ENCODE measurements at regions not wholly inside any gene's neighbourhood (a gene's known extent, or its start where the extent isn't known, plus 50 kb on each side); places are given as distances from the start of the nearest gene placed in this dataset.

- H3K4me3 ChIP-seq = no peak overlapping the region
- no peaks in the 10 kb centered on the region for H3K27me3 ChIP-seq
- H3K9me3 ChIP-seq = no peaks in the 10 kb centered on the region
- TF ChIP-seq POLR2AphosphoS5 (IDR thresholded peaks at IDR 0.05) (no peak), POLR2A (IDR thresholded peaks at IDR 0.05) (no peak), EP300 (IDR thresholded peaks at IDR 0.05) (no peak)
- TF ChIP-seq, protein P1, sequence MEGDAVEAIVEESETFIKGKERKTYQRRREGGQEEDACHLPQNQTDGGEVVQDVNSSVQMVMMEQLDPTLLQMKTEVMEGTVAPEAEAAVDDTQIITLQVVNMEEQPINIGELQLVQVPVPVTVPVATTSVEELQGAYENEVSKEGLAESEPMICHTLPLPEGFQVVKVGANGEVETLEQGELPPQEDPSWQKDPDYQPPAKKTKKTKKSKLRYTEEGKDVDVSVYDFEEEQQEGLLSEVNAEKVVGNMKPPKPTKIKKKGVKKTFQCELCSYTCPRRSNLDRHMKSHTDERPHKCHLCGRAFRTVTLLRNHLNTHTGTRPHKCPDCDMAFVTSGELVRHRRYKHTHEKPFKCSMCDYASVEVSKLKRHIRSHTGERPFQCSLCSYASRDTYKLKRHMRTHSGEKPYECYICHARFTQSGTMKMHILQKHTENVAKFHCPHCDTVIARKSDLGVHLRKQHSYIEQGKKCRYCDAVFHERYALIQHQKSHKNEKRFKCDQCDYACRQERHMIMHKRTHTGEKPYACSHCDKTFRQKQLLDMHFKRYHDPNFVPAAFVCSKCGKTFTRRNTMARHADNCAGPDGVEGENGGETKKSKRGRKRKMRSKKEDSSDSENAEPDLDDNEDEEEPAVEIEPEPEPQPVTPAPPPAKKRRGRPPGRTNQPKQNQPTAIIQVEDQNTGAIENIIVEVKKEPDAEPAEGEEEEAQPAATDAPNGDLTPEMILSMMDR (IDR thresholded peaks at IDR 0.05) = no peak
- ATAC-seq (ENCODE audit: low FRiP score in 2 of 2) (no peak), DNase-seq (no peak)
- no peak overlapping the region for H3K27ac ChIP-seq
- H3K36me3 ChIP-seq = no peaks in the 10 kb centered on the region
- 79 to 88% methylated on average over 2 of the region's 2 CpGs for WGBS, 2 donors
- no peaks in the 10 kb centered on the region for H3K4me1 ChIP-seq
These were observed 67.9 kb upstream of the TENT5A start for GRCh38 chr6:81820422-81820821.

DNA sequence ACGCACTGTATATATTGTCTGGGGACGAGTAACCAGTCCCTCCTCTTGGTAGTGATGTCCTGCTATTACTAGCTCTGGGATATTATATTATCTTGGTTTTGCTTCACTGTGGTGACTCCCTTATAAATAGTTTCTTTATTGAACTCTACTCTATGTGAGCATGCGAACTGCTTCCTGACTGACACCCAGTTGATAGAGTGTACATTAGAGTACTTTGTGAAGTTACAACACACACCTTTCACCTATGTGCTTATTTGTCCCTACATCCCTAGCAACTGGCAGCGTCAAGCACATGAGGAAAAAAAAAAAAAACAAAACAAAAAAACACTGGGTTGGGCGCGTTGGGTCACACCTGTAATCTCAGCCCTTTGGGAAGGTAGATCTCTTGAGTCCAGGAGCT lies 67.3 kb upstream of the TENT5A start:
- 91 to 95% methylated on average over 6 of the region's 6 CpGs for WGBS, 2 donors
- no peak overlapping the region for H3K27ac ChIP-seq
- no peaks in the 10 kb centered on the region for H3K27me3 ChIP-seq
- H3K9me3 ChIP-seq = no peaks in the 10 kb centered on the region
- H3K4me1 ChIP-seq = no peaks in the 10 kb centered on the region
- ATAC-seq (ENCODE audit: low FRiP score in 2 of 2) (no peak), DNase-seq (no peak)
- TF ChIP-seq EP300 (IDR thresholded peaks at IDR 0.05) (no peak), POLR2AphosphoS5 (IDR thresholded peaks at IDR 0.05) (no peak), POLR2A (IDR thresholded peaks at IDR 0.05) (no peak)
- TF ChIP-seq, protein P1 (IDR thresholded peaks at IDR 0.05) = no peak
- H3K36me3 ChIP-seq = no peaks in the 10 kb centered on the region
- no peak overlapping the region for H3K4me3 ChIP-seq

DNA sequence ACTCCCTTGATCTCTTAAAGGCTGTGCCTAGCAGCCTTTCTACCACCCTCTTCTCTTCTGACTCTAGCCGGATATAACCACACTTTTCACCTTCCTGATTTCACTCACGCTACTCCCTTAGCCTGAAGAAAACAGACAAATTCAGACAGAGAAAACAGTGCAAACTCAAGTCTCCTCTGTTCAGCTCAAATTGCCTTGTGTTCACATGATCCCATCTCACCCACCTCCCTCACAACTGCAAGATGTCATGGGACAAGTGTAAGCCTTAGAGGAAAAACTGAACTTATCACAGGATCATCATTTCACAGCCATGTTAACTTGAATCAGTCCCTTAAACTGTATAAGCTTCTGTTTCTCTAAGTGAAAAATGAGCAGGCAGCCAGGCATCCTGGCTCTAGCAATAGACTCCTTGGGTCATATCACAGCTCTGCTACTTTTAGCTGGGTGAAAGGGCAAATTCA lies 66.5 kb upstream of the TENT5A start:
- Histone ChIP-seq H3K9me3 (no peaks in the 10 kb centered on the region), H3K27ac (peak overlapping the region in 1 of 4 donors; percentile 1), H3K27me3 (no peaks in the 10 kb centered on the region), H3K4me3 (no peak overlapping the region), H3K4me1 (no peaks in the 10 kb centered on the region), H3K36me3 (no peaks in the 10 kb centered on the region)
- TF ChIP-seq POLR2A (IDR thresholded peaks at IDR 0.05) = no peak
- no peak for TF ChIP-seq POLR2AphosphoS5 (IDR thresholded peaks at IDR 0.05)
- TF ChIP-seq, protein P1 (IDR thresholded peaks at IDR 0.05) = no peak
- TF ChIP-seq EP300 (IDR thresholded peaks at IDR 0.05) = no peak
- DNase-seq (no peak), ATAC-seq (ENCODE audit: low FRiP score in 2 of 2) (peak in 1 of 2 donors; percentile 8)
- WGBS, 2 donors = 56 to 67% methylated on average over 2 of the region's 2 CpGs

- Histone ChIP-seq H3K4me1 (no peaks in the 10 kb centered on the region), H3K27me3 (no peaks in the 10 kb centered on the region), H3K4me3 (no peak overlapping the region), H3K36me3 (no peaks in the 10 kb centered on the region), H3K27ac (no peak overlapping the region), H3K9me3 (no peaks in the 10 kb centered on the region)
- 56 to 73% methylated on average over 2 of the region's 2 CpGs for WGBS, 2 donors
- no peak for ATAC-seq (ENCODE audit: low FRiP score in 2 of 2)
- DNase-seq = no peak
- TF ChIP-seq POLR2A (IDR thresholded peaks at IDR 0.05) (no peak), EP300 (IDR thresholded peaks at IDR 0.05) (no peak), POLR2AphosphoS5 (IDR thresholded peaks at IDR 0.05) (no peak)
- TF ChIP-seq, protein P1 (IDR thresholded peaks at IDR 0.05) = no peak
These were observed 63.9 kb upstream of the TENT5A start for GRCh38 chr6:81816380-81816779.

GRCh38 chr6:81814370-81815076 lies 62.0 kb upstream of the TENT5A start:
- Histone ChIP-seq H3K9me3 (no peaks in the 10 kb centered on the region), H3K36me3 (no peaks in the 10 kb centered on the region), H3K27ac (peak overlapping the region in 2 of 4 donors; percentile 2 to 32), H3K4me3 (no peak overlapping the region), H3K4me1 (no peaks in the 10 kb centered on the region), H3K27me3 (no peaks in the 10 kb centered on the region)
- DNase-seq (peak in 1 of 2 donors; percentile 36), ATAC-seq (ENCODE audit: low FRiP score in 2 of 2) (peak; percentile 57 to 63)
- WGBS, 2 donors = 35 to 46% methylated on average over 2 of the region's 2 CpGs
- TF ChIP-seq POLR2A (IDR thresholded peaks at IDR 0.05) = no peak
- no peak for TF ChIP-seq POLR2AphosphoS5 (IDR thresholded peaks at IDR 0.05)
- no peak for TF ChIP-seq EP300 (IDR thresholded peaks at IDR 0.05)
- TF ChIP-seq, protein P1 (IDR thresholded peaks at IDR 0.05) = no peak

All from upper lobe of left lung (tissue), 6 donors.